Left colon (tissue), 2 donors: ENCODE measurements at regions not wholly inside any gene's neighbourhood (a gene's known extent, or its start where the extent isn't known, plus 50 kb on each side); places are given as distances from the start of the nearest gene placed in this dataset.

Source experiments
- ATAC-seq: fragments of 200-7000 bp; cut with Tn5 transposase; one replicate; pipeline ENCODE4 v1.9.1; 2020; ENCODE audit warnings: mild to moderate bottlenecking, moderate library complexity
- DNase-seq, 2 donors: peaks; one replicate each; pipeline ENCODE4 v3.0.0-alpha.2; 2020
- intact Hi-C, 2 donors: fragments of 100-400 bp; cut with DNase I in 1 of 2; cut with micrococcal nuclease in 1 of 2; formaldehyde crosslinking; loops; one replicate each; pipeline versions ENCODE4 v1.11.2 to v1.14.0; 2022; cut with DNase I, micrococcal nuclease
- donor health status: DM: no; HTN: no; CAD: no.
- donor health status: DM: yes; HTN: yes; CAD: no.

DNA sequence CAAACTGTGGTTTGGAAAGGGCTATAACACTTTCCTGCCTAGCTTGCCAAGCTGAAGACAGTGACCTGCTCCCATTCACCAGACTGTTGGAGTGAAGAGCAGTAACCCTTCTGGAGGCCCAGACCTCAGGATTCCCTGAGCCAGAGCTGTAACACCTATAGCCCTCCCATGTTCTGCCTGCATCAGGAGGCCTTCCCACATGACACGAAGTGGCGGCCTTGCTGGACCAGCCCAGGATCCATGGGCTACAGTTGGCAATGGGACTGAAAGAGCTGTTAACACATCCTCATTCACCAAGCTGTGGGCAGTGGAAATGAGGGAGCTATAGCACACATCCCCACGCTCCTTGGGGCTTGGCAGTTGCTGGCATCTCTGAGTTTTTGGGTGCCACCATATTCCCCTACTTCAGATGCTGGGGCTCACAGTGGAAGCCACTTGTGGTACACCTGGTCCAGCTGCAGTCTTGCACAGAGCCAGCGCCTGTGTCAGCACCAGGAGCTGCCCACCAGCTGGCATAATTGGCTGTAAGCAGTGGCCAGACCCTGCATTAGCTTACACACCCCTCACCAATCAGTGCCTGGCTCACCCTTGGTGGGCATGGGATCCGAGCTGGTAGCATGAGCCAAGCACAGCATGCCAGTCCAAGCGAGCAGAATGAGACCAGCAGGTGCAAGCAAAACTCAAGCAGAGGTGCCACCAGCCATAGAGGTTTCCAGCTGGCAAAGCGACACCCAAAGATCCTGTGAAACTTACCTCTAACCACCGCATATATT lies 1029.3 kb downstream of the TECRL start:
- intact Hi-C loops: no loop called here
- ATAC-seq: no peak

DNA sequence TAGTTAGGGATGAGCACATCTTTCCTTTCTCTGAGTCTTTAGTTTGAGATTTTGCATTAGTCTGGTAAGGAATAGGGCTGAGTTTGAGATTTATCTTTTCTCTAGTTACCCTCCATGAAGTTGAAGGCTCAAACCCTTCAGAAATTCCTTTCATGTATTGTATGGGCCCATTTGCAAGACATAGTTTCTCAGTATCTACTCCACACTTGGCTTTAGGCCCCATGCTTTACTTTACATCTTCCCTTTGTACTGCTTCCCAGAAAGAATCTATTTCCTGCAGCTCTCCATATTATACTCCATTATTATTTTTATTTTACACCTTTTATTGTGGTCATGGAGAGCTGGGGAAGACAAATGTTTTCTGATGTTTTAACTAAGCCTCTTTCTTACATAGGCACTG lies 1038.2 kb downstream of the TECRL start:
- no peak for DNase-seq
- intact Hi-C loops: no loop called here
- no peak for ATAC-seq

More for the DNA sequence above, 1029.3 kb downstream of the TECRL start:
- DNase-seq: no peak

DNA sequence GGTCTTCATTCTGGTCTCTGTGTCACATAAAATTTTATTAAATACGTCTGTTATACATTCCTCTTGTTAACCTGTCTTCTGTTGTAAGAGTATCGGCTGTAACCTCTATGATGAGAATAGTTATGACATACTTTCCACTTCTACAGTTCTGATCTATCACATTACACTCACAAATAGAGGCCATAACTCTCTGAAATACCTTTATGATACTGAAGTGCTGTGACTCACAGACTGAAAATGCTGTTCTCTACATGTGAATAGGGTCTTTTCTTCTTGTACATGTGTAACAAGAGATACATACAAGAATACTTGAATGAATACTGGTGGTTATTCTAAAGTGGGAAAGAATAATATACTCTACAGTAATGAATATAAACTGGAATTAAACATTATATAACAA lies 1047.6 kb downstream of the TECRL start:
- intact Hi-C loops: no loop called here
- no peak for ATAC-seq
- no peak for DNase-seq

DNA sequence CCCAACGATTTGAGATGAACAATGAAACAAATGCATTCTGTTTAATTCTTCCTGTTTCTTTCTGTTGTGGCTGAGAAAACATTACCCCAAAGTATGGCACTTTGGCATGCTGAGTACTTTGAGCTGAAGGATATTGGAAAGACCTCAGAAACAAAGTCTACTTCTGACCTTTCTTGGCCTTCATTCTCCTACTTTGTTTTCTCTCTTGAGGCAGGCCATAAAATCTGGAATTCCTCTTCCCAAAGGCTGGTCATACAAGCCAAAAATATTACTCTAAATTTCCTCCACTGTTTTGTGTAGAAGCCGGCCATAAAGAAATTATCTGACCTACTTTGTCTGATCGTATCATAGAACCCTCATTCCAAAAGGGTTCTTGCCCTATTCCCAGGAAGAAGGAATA lies 1048.2 kb downstream of the TECRL start:
- ATAC-seq (no peak), DNase-seq (no peak)
- intact Hi-C loops: no loop called here

DNA sequence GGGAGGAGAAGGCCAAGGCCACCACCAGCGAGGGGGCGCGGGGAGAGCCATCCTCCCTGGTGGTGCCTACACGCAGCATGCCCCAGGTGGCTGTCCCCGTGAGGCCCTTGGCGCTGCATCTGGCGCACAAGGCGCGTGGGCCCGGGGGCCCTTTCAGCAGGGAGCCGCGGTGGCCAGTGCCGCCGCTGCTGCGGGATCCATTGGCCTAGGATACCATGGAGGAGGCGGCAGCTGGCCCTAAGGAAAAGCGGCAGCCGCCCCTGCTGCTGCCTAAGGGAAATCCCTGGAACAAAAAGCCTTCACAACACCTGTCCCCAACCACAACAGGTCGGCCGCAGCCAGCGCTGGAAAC lies 1059.6 kb downstream of the TECRL start:
- intact Hi-C loops: no loop called here
- DNase-seq (no peak), ATAC-seq (no peak)

DNA sequence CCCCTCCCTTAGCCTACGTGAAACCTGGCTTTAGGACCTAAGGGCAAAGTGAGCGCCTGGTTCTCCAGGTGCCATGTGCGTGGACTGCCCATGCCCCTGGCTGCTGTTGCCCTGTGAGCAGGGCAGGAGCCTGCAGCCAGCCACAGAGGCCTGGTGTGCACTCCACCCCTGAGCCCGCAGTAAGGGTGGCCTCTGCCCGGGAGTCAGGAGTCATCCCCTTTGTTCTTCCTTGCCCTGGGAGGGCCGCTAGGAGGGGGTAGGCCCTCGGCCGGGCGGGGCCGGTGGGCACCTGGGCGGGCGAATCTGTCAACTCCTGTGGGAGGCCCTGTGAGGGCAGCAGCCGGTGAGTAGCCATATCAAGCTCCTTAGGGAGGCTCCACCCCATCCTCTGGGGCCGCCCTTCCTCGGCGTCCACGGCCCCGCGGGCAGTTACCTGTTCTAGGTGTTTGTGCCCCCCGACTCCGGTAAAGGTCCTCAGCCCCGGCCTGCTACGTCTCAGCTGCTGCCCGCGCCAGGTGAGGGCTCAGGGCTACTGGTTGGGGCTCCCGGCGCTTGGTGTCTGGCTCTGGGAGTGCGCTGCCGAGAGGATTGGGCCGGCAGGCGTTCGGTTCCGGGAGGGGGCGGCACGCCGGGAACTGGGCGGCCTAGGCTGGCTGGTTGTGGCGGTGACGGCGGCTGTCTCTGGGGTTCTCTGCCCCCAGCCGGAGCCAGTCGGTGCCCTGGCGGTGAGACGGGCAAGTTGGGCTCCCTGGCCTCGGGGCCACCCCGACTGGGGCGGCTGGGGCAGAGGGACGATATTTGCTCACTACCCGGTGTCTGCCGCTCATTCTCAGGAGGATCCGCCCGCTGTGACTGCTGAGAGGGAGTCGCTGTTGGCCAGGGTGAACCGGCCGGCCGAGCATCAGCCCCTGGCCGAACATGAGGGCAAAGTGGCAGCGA lies 1060.2 kb downstream of the TECRL start:
- ATAC-seq: no peak
- DNase-seq: no peak
- intact Hi-C loops: no loop called here

DNA sequence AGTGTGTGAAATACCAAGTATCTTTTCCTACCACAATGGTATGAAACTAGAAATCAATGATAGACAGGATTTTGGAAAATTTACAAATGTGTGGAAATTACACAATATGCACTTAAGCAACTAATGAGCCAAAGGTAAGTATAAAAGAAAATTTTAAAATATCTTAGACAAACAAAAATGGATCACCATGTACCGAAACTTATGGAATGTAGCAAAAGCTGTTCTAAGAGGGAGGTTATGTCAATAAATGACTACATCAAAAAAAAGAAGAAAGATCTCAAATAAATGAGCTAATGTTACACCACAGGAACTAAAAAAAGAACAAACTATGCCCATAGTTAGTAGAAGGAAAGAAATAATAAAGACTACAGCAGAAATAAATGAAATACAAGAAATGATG lies 1084.1 kb downstream of the TECRL start:
- DNase-seq: no peak
- no peak for ATAC-seq
- intact Hi-C loops: no loop called here

DNA sequence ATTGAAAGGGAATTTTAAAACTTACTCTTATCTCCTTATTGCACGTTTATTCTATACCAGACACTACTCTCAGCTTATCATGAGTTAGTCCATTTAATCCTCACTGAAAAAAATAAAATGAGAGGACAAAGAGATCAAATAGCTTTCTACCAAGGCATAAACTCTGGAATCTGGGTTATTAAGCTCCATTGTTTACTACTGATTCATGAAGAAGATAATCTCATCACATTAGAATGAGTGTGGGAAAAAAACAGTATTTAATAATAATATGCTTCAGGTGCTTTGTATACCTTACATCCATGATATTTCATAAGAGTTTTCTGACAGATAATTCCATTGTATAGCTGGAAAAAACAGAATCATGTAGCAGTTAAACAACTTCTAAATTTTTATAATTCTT lies 1092.6 kb downstream of the TECRL start:
- intact Hi-C loops: no loop called here
- ATAC-seq (no peak), DNase-seq (no peak)

DNA sequence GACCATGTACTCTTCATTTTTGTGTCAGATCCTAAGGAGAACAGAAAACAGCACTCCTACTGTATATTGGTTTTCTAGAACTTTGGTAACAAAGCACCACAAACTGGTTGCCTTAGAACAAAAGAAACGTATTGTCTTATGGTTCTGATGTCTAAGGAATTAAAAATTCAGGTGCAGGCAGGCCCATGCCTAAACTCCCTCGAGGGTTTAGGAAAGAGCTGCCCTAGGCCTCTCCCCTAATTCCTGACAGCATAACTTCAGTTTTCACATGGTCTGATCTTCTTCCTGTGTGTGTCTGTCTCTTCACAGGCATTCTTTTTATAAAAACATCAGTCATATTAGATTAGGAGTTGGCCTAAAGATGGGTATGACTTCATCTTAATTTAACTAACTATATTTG lies 1093.6 kb downstream of the TECRL start:
- intact Hi-C loops: no loop called here
- ATAC-seq (no peak), DNase-seq (no peak)

DNA sequence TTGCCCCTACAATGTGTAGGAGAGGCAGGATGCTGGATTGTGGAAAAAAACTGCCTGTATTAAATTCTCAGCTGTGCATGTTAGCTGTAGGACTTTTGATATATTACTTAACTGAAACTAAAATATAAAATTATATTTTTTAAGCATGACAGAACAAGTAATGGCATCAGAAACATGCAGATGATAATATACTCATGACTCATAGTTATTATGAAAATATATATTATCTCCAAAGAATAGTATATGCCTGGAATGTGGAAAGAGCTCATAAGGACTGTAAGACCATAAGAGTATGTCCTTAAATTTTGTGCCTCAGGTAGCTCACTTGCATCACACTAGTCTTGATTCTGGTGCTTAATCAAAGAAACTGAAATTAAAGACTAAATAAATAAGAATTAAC lies 1100.6 kb downstream of the TECRL start:
- ATAC-seq (no peak), DNase-seq (no peak)
- intact Hi-C loops: no loop called here

DNA sequence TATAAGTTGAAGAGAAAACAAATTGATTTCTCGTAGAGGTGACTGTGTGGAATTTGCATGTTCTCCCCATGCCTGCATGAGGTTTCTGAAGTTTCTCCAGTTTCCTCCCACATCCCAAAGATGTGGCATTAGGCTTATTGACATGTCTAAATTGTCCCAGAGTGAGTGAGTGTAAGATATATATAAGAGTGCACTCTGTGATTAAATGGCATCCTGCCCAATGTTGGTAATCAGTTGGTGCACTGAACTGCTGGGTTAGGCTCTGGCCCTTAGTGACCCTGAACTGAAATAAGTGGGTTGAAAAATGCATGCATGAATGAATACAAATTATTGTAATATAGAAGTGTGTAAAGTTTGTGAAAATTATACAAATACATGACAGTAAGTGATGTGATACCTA lies 1106.5 kb downstream of the TECRL start:
- intact Hi-C loops: no loop called here
- ATAC-seq (no peak), DNase-seq (no peak)

DNA sequence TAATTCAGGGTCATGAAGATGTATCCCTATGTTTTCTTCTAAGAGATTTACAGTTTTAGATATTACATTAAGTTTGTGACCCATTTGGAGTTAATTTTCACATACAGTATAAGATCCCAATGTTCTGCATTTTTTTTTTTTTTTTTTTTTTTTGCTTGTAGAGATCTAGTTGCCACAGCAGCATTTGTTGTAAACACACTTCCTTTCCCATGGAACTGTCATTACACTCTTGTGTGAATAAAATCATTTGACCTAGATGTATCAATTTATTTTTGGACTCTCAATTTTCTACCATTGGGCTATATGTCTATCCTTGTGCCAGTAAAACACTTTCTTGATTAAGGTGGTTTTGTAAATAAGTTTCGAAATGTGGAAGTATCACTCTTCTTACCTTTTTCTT lies 1107.2 kb downstream of the TECRL start:
- ATAC-seq: no peak

DNA sequence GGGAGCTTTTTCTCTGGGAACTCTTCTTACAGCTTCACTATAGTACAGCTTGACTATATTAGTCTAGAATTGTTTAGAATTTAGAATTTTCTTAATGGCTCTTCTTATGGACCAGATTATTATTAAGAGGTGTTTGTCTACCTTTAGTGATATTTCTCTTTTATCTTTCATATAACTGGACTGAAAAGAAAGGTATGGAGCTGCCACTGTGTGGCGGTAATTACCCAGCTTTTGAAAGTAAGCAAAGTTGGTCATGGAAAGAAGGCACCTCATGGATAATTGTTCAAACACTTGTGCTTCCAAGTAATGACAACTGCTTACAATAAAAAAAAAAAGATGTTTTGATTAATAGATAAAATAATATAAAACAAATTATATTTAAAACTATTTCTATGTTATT lies 1112.5 kb downstream of the TECRL start:
- intact Hi-C loops: no loop called here
- DNase-seq (no peak), ATAC-seq (no peak)

More for the DNA sequence above, 1107.2 kb downstream of the TECRL start:
- intact Hi-C loops: no loop called here
- no peak for DNase-seq

DNA sequence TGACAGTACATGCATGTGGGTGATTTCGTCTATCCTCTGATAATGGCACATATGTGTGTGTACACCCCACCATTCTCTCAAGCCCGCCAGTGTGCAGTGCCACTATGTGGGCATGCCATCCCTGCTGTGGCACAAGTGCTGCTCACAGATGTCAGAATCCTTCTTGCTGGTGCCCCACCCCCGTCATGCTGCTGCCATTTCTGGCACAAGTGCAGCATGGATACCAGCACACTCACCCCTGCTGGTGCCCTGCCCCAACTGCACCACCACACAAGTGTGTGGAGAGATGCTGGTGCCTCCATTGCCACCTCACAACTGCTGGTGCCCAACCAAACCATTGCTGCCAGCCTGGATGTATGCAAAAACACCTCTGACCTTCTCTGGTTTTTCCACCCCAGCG lies 1133.8 kb downstream of the TECRL start:
- intact Hi-C loops: no loop called here
- ATAC-seq (no peak), DNase-seq (no peak)

DNA sequence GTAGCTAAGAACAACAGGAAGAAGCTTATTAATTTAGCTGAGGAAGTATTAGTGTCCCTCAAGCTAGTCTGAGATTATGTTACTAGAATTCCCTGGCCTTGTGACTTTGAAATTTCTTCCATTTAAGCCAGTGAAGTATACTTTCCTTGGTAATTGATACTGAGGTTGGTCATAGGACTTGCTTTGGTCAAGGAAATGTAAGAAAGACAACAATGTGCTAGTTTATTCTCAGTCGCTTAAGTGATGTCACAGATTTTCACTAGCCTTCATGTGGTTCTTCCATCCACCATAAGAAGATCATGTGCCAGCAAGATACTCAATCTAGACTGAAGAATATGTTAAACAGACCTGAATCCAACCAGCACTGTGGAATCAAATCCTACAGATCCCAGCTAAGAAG lies 1140.1 kb downstream of the TECRL start:
- DNase-seq: no peak
- ATAC-seq: no peak
- intact Hi-C loops: no loop called here

DNA sequence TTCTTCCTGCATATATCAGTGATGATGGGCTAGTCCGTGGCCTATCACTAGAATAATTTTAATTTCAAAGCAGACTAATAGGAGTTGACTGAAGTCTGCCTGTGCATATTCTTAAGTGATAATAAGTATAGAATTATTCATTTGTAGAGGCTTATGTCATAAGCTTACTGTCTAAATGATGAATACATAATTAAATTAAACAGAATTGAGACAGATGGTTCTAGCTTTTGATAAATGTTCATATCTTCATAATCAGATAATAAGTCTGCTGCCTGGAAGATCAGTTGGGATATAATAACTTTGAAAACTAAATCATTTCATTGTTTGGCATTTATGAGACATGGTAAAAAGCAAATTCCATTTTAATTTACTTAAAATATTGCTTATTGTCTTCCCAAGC lies 1175.6 kb downstream of the TECRL start:
- no peak for ATAC-seq
- DNase-seq: no peak
- intact Hi-C loops: no loop called here

DNA sequence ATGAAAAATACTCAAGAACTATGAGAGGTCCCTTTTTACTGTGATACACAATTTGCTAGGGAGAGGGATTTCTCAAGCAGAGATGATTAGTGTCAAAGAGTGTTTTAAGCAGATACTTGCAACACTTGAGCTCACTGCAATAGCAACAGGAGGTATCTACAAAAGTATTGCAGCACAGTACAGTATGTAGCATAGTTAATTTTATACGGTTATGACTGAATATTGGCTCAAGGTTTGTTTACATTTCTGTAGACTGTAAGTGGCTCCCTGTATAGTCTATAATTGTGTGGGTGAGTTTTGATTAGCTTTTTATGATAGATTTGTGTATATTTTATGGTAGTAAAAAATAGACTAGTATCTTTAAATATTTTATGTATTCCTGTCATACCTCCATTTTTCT lies 1177.2 kb downstream of the TECRL start:
- ATAC-seq (no peak), DNase-seq (no peak)
- intact Hi-C loops: no loop called here

DNA sequence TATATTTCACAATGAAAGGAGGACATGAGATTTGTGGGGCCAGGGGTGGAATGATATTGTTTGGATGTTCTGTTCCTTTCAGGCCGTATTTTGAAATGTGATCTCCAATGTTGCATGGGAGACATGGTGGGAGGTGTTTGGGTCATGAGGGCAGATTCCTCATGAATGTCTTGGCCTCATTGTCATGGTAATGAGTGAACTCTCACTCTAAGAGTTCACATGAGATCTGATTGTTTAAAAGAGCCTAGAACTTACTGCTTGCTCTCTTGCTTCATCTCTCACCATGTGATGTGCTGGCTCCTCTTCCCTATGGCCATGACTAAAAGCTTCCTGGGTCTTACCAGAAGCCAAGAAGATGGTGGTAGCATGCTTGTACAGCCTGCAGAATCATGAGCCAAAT lies 1183.0 kb downstream of the TECRL start:
- ATAC-seq (no peak), DNase-seq (no peak)
- intact Hi-C loops: no loop called here

DNA sequence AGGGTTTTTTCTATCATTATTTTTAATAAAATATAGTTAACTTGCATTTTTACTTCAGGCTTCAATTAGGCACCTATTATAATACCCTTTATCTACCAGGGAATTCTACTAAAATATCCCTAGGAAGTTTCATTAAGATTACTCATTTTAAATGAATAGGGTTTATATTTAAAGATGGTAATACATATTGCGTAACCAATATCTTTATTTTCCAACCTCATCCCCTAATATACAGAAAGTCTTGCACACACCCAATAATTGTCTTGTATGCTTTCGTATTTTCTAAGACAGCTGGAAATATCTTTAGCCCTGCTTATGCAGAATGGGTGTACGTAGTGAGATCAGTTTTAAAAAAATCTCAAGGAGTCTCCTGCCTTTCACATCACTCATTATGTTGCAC lies 1186.8 kb downstream of the TECRL start:
- no peak for ATAC-seq
- intact Hi-C loops: no loop called here

DNA sequence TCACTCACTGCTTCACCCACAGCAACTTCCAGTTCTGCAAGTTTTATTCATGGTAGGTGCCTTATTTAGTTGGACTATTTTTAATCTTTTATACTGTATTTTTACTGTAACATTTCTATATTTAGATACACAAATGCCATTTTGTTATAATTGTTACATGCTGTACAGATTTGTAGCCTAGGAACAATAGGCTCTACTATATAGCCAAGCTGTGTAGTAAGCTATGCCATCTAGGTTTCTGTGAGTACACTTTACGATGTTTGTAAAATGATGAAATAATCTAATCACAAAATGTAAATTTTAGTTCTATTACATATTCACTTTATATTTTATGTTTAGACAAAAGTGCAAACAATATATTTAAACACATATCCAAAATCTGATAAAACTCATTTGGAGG lies 1187.8 kb downstream of the TECRL start:
- DNase-seq (no peak), ATAC-seq (no peak)
- intact Hi-C loops: no loop called here

More for the DNA sequence above, 1186.8 kb downstream of the TECRL start:
- no peak for DNase-seq
